HK-2 (cell line): ENCODE measurements at regions not wholly inside any gene's neighbourhood (a gene's known extent, or its start where the extent isn't known, plus 50 kb on each side); places are given as distances from the start of the nearest gene placed in this dataset.

ENCODE experiments used
- DNase-seq: peaks from one replicate; pipeline ENCODE4 v3.0.0-alpha.2; 2018; ENCODE audit not compliant: unreplicated experiment

GRCh38 chr4:56757821-56758411, 63.6 kb downstream of the SPINK2 start:
- DNase-seq, result peak; percentile 90

- peak; percentile 43 for DNase-seq
These were observed 64.2 kb downstream of the SPINK2 start for GRCh38 chr4:56757261-56757746.

- DNase-seq, result no peak
These were observed 65.6 kb downstream of the SPINK2 start for GRCh38 chr4:56755901-56756300.

- DNase-seq, result no peak
These were observed 68.5 kb downstream of the SPINK2 start for GRCh38 chr4:56752985-56753384.

- no peak for DNase-seq
These were observed 69.1 kb upstream of the HOPX start for GRCh38 chr4:56750231-56750630.

GRCh38 chr4:56748271-56748670, 67.2 kb upstream of the HOPX start:
- no peak for DNase-seq

GRCh38 chr4:56746639-56747038, 65.5 kb upstream of the HOPX start:
- no peak for DNase-seq

GRCh38 chr4:56745042-56745441, 63.9 kb upstream of the HOPX start:
- no peak for DNase-seq

- DNase-seq, result no peak
These were observed 62.9 kb upstream of the HOPX start for GRCh38 chr4:56744030-56744429.

GRCh38 chr4:56743550-56743949, 62.5 kb upstream of the HOPX start:
- no peak for DNase-seq

GRCh38 chr4:56742080-56742871, 61.2 kb upstream of the HOPX start:
- peak; percentile 16 for DNase-seq

- DNase-seq, result no peak
These were observed 60.5 kb upstream of the HOPX start for GRCh38 chr4:56741595-56741994.

GRCh38 chr4:56739066-56739777, 58.1 kb upstream of the HOPX start:
- DNase-seq, result no peak

- no peak for DNase-seq
These were observed 56.6 kb upstream of the HOPX start for GRCh38 chr4:56737666-56738065.

GRCh38 chr4:56733352-56733751, 52.3 kb upstream of the HOPX start:
- no peak for DNase-seq

GRCh38 chr4:56732301-56732700, 51.2 kb upstream of the HOPX start:
- DNase-seq, result no peak

- no peak for DNase-seq
These were observed 50.8 kb upstream of the HOPX start for GRCh38 chr4:56731857-56732256.
